Peyer's patch (tissue), 4 donors: ENCODE measurements at regions not wholly inside any gene's neighbourhood (a gene's known extent, or its start where the extent isn't known, plus 50 kb on each side); places are given as distances from the start of the nearest gene placed in this dataset.

ENCODE experiments used
- CTCF ChIP-seq, 6 experiments: fragments of 450-650 bp in 4 of 6; fragments of 200-600 bp in 2 of 6; sonication (generic) in 1 of 6; IDR thresholded peaks; one replicate each; pipeline ENCODE4 v1.5.1; 2017 to 2019; ENCODE audit warnings: antibody characterized with exemption in 6 of 6, mild to moderate bottlenecking in 3 of 6, moderate library complexity in 1 of 6
- POLR2A ChIP-seq, 2 donors: fragments of 450-650 bp; IDR thresholded peaks; one replicate each; pipeline ENCODE4 v1.5.1; 2017; ENCODE audit warnings: antibody characterized with exemption in 2 of 2, mild to moderate bottlenecking in 2 of 2, moderate library complexity in 2 of 2

GRCh38 chr10:129394518-129395328, 72.3 kb upstream of the MGMT start:
- no peak for TF ChIP-seq CTCF (IDR thresholded peaks at IDR 0.05)
- TF ChIP-seq POLR2A (IDR thresholded peaks at IDR 0.05) = no peak
